ENCODE measurements at regions not wholly inside any gene's neighbourhood (a gene's known extent, or its start where the extent isn't known, plus 50 kb on each side); places are given as distances from the start of the nearest gene placed in this dataset.

DNA sequence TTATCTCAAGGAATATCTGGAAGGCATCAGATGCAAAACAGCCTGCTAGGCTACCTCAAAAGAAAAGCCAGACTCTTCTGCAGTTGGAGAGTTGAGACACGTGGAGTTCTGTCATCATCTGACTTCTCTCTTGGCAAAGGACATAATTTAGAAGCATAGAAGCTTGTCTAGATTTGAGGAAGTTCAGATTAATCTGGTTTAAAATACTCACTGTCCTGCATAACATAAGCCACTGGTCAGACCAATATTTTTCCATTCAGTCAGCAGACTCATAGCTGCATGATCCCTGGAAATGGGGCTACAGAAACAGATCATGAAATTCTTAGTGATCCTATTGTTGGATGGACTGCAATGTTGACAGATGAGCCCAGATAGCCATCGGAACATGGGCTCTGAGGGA lies 349.0 kb downstream of the TXNL1 start:
- TF ChIP-seq CTCF (conservative IDR thresholded peaks at IDR 0.05; ENCODE audit: low read depth, low read length) (no peak), BHLHE40 (IDR thresholded peaks at IDR 0.05; ENCODE audit: low read depth, low read length) (no peak)

All from IMR-90 (cell line).